K562 (cell line): ENCODE measurements at regions not wholly inside any gene's neighbourhood (a gene's known extent, or its start where the extent isn't known, plus 50 kb on each side); places are given as distances from the start of the nearest gene placed in this dataset.

Source experiments
- EP300 ChIP-seq: IDR thresholded peaks from 2 replicates; pipeline ENCODE4 v1.6.1; 2012; ENCODE audit warnings: low read length, improper control_type of control experiment
- MAZ ChIP-seq, 2 experiments: fragments of 450-650 bp in 1 of 2; sonication (generic) in 1 of 2; formaldehyde crosslinking; IDR thresholded peaks in 1 of 2; conservative IDR thresholded peaks in 1 of 2; 2 replicates each; pipeline versions ENCODE4 v1.4.0 to v1.5.0; 2020; ENCODE audit warnings: mild to moderate bottlenecking in 1 of 2, missing genetic modification reagents in 1 of 2
- MYC ChIP-seq, 2 experiments: fragments of 250-450 bp in 1 of 2; sonication (Bioruptor Pico) in 1 of 2; IDR thresholded peaks; 2 replicates each; pipeline versions ENCODE4 v1.5.1 to v1.6.1; 2012 to 2021; ENCODE audit warnings: low read depth in 2 of 2, borderline replicate concordance in 1 of 2, improper control_type of control experiment in 1 of 2, low read length in 1 of 2, mild to moderate bottlenecking in 1 of 2, moderate library complexity in 1 of 2
- NEUROD1 ChIP-seq: fragments of 150-350 bp; IDR thresholded peaks from 2 replicates; pipeline ENCODE4 v1.6.1; 2014; ENCODE audit warnings: borderline replicate concordance, low read length, low read depth; ENCODE audit not compliant: partially characterized antibody
- POLR2A ChIP-seq: fragments of 450-650 bp; conservative IDR thresholded peaks from 2 replicates; pipeline ENCODE4 v1.6.1; 2016
- RAD21 ChIP-seq, 2 experiments: fragments of 250-450 bp in 1 of 2; fragments of 450-650 bp in 1 of 2; sonication (Bioruptor Pico) in 1 of 2; formaldehyde crosslinking in 1 of 2; IDR thresholded peaks in 1 of 2; conservative IDR thresholded peaks in 1 of 2; 2 replicates each; pipeline versions ENCODE4 v1.4.0 to v1.8.0; 2020 to 2022; ENCODE audit warnings: mild to moderate bottlenecking in 2 of 2, moderate library complexity in 1 of 2
- SMAD1 ChIP-seq: fragments of 150-350 bp; IDR thresholded peaks from 2 replicates; pipeline ENCODE4 v1.6.1; 2014; ENCODE audit warnings: low read length, low read depth; ENCODE audit not compliant: partially characterized antibody
- ZNF282 ChIP-seq: sonication (generic); formaldehyde crosslinking; IDR thresholded peaks from 2 replicates; pipeline ENCODE4 v1.8.1; 2023; ENCODE audit warnings: missing genetic modification reagents
- TF ChIP-seq, protein P1 (sequence below), 2 experiments: fragments of 200-800 bp in 1 of 2; sonication (Bioruptor generic) in 1 of 2; sonication (generic) in 1 of 2; formaldehyde crosslinking in 1 of 2; IDR thresholded peaks in 1 of 2; conservative IDR thresholded peaks in 1 of 2; 2 replicates each; pipeline versions ENCODE4 v1.5.0 to v1.6.1; 2016 to 2020; ENCODE audit warnings: missing compliant biosample characterization in 1 of 2, missing genetic modification characterization in 1 of 2, missing genetic modification reagents in 1 of 2
- TF ChIP-seq, protein P2 (sequence below), 2 experiments: fragments of 450-650 bp in 1 of 2; sonication (generic) in 1 of 2; formaldehyde crosslinking in 1 of 2; IDR thresholded peaks in 1 of 2; conservative IDR thresholded peaks in 1 of 2; 2 replicates each; pipeline versions ENCODE4 v1.6.1 to v1.8.1; 2016 to 2023; ENCODE audit warnings: mild to moderate bottlenecking in 2 of 2, moderate library complexity in 2 of 2, inconsistent platforms in 1 of 2, missing genetic modification reagents in 1 of 2
- TF ChIP-seq, protein P3 (sequence below): fragments of 250-450 bp; sonication (Bioruptor Pico); IDR thresholded peaks from 2 replicates; pipeline ENCODE4 v1.5.0; 2020; ENCODE audit warnings: mild to moderate bottlenecking, borderline replicate concordance
- TF ChIP-seq, protein P4 (sequence below), 3 experiments: IDR thresholded peaks in 2 of 3; conservative IDR thresholded peaks in 1 of 3; 2 replicates each; pipeline ENCODE4 v1.5.1; 2011 to 2012; ENCODE audit warnings: low read length in 3 of 3, mild to moderate bottlenecking in 3 of 3, control low read depth in 2 of 3, improper control_type of control experiment in 1 of 3, inconsistent platforms in 1 of 3, low read depth in 1 of 3, mixed read lengths in 1 of 3, moderate library complexity in 1 of 3; ENCODE audit not compliant: insufficient read depth in 2 of 3
- TF ChIP-seq, protein P5 (sequence below): sonication (generic); formaldehyde crosslinking; IDR thresholded peaks from 2 replicates; pipeline ENCODE4 v1.8.0; 2022; ENCODE audit warnings: missing genetic modification reagents, mild to moderate bottlenecking, borderline replicate concordance

DNA sequence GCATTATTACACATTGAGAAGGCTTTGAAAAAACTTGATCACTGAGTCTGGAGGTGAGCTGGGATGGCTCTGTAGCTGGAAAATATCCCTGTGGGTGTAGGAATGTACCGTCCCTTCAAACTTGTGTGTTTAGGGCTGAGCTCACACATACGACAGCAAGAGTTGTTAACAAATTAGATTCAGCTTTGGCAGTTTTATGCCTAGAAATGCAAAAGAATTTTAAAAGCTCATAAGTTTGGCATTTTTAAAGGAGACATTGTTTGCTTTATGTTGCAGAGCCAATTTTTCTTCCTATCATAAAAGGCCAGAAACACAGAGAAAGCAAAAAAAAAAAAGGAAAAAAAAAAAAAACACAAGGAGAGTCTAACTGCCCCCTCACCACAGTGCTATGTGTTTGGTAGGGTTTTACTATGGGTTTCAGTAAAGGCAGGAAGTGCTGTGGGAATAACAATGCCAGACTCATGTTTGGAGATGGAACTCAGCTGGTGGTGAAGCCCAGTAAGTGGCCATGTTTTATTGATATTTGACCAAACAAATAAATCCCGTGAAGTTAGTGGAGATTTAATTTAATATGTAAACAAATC, 78.4 kb downstream of the DAD1 start:
- TF ChIP-seq, protein P1, sequence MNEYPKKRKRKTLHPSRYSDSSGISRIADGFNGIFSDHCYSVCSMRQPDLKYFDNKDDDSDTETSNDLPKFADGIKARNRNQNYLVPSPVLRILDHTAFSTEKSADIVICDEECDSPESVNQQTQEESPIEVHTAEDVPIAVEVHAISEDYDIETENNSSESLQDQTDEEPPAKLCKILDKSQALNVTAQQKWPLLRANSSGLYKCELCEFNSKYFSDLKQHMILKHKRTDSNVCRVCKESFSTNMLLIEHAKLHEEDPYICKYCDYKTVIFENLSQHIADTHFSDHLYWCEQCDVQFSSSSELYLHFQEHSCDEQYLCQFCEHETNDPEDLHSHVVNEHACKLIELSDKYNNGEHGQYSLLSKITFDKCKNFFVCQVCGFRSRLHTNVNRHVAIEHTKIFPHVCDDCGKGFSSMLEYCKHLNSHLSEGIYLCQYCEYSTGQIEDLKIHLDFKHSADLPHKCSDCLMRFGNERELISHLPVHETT (CRISPR knock-in tag; conservative IDR thresholded peaks at IDR 0.05 in 1 of 2, IDR thresholded peaks at IDR 0.05 in 1 of 2) = no peak
- TF ChIP-seq NEUROD1 (no peak), MYC (IDR thresholded peaks at IDR 0.05; ENCODE audit: low read depth, low read length) (no peak), MYC (CRISPR knock-in tag; IDR thresholded peaks at IDR 0.05; ENCODE audit: borderline replicate concordance, low read depth) (no peak), ZNF282 (no peak), EP300 (no peak), RAD21 (CRISPR knock-in tag; conservative IDR thresholded peaks at IDR 0.05 in 1 of 2, IDR thresholded peaks at IDR 0.05 in 1 of 2) (no peak), MAZ (CRISPR knock-in tag; conservative IDR thresholded peaks at IDR 0.05 in 1 of 2, IDR thresholded peaks at IDR 0.05 in 1 of 2) (no peak), POLR2A (no peak), SMAD1 (no peak)
- TF ChIP-seq, protein P2, sequence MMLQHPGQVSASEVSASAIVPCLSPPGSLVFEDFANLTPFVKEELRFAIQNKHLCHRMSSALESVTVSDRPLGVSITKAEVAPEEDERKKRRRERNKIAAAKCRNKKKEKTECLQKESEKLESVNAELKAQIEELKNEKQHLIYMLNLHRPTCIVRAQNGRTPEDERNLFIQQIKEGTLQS (IDR thresholded peaks at IDR 0.05) = no peak
- TF ChIP-seq, protein P2 (CRISPR knock-in tag; conservative IDR thresholded peaks at IDR 0.05) = no peak
- TF ChIP-seq, protein P3, sequence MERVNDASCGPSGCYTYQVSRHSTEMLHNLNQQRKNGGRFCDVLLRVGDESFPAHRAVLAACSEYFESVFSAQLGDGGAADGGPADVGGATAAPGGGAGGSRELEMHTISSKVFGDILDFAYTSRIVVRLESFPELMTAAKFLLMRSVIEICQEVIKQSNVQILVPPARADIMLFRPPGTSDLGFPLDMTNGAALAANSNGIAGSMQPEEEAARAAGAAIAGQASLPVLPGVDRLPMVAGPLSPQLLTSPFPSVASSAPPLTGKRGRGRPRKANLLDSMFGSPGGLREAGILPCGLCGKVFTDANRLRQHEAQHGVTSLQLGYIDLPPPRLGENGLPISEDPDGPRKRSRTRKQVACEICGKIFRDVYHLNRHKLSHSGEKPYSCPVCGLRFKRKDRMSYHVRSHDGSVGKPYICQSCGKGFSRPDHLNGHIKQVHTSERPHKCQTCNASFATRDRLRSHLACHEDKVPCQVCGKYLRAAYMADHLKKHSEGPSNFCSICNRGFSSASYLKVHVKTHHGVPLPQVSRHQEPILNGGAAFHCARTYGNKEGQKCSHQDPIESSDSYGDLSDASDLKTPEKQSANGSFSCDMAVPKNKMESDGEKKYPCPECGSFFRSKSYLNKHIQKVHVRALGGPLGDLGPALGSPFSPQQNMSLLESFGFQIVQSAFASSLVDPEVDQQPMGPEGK (CRISPR knock-in tag) = no peak
- TF ChIP-seq, protein P4, sequence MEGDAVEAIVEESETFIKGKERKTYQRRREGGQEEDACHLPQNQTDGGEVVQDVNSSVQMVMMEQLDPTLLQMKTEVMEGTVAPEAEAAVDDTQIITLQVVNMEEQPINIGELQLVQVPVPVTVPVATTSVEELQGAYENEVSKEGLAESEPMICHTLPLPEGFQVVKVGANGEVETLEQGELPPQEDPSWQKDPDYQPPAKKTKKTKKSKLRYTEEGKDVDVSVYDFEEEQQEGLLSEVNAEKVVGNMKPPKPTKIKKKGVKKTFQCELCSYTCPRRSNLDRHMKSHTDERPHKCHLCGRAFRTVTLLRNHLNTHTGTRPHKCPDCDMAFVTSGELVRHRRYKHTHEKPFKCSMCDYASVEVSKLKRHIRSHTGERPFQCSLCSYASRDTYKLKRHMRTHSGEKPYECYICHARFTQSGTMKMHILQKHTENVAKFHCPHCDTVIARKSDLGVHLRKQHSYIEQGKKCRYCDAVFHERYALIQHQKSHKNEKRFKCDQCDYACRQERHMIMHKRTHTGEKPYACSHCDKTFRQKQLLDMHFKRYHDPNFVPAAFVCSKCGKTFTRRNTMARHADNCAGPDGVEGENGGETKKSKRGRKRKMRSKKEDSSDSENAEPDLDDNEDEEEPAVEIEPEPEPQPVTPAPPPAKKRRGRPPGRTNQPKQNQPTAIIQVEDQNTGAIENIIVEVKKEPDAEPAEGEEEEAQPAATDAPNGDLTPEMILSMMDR (IDR thresholded peaks at IDR 0.05 in 2 of 3, conservative IDR thresholded peaks at IDR 0.05 in 1 of 3; ENCODE audit: insufficient read depth in 2 of 3, low read depth in 1 of 3, low read length in 3 of 3) = no peak
- TF ChIP-seq, protein P5, sequence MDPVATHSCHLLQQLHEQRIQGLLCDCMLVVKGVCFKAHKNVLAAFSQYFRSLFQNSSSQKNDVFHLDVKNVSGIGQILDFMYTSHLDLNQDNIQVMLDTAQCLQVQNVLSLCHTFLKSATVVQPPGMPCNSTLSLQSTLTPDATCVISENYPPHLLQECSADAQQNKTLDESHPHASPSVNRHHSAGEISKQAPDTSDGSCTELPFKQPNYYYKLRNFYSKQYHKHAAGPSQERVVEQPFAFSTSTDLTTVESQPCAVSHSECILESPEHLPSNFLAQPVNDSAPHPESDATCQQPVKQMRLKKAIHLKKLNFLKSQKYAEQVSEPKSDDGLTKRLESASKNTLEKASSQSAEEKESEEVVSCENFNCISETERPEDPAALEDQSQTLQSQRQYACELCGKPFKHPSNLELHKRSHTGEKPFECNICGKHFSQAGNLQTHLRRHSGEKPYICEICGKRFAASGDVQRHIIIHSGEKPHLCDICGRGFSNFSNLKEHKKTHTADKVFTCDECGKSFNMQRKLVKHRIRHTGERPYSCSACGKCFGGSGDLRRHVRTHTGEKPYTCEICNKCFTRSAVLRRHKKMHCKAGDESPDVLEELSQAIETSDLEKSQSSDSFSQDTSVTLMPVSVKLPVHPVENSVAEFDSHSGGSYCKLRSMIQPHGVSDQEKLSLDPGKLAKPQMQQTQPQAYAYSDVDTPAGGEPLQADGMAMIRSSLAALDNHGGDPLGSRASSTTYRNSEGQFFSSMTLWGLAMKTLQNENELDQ = no peak
